Forelimb muscle (tissue), 1 donor: ENCODE measurements at regions not wholly inside any gene's neighbourhood (a gene's known extent, or its start where the extent isn't known, plus 50 kb on each side); places are given as distances from the start of the nearest gene placed in this dataset.

Source experiments
- DNase-seq: peaks from one replicate; pipeline ENCODE4 v3.0.0-alpha.2; 2013; ENCODE audit warnings: low read depth

DNA sequence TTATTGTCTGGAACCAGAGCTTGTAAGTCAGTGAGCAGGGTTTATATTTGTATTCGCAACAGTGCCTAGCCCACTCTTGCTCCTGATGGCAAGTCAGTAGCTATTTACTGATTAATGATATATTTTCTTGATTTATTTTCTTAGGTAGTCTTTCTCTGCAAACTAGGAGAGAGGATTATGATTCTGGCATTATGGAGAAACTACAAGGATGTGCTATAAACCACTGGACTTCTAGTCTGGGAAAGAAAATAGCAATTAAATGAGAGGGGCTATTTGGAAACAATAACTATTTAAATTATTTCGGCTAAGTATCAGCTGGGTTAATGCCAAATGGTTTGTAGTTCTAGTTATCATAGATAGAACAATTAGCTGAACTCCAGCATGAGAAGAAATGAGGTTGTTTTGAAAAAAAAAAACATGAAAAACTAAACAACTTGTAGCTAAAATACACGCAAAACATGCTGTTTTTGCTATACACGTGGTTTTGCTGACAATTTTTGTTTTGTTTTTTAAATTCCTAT, 304.9 kb upstream of the TCF21 start:
- no peak for DNase-seq

DNA sequence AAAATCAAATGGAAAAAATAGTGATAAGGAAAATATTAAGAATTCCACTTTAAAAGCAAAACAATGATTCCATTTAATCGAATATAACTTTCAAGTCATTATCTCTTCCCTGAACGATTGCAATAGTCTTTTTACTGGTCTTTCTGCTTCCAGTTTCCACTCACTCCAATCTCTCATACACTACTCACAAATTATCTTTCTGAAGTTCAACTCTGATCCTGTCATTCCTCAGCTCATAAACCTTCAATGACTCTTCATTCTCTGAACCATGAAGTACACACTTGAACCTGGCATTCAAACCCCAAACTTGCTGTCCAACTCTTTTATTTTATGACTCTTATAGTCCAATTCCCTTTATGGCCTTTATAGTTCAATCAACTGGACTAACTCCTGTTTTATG, 304.1 kb upstream of the TCF21 start:
- no peak for DNase-seq

DNA sequence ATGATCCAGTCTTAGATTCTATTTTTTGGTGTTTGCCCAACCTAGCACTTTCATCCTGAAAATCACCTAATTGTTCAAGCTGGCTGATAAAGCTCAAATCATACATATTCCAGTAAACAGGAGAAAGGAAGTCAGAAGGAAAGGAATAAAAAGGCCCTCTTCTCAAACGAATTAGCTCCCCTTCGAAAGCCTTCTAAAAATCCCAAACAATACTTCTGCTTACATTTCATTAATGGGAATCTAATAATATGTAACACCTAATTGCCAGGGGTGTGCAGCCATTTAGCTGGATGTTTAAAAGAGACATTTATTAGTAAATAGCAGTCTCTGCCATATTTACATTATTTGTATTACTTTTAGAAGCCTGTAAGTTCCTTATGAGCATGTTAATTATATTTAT, 302.9 kb upstream of the TCF21 start:
- DNase-seq: no peak

DNA sequence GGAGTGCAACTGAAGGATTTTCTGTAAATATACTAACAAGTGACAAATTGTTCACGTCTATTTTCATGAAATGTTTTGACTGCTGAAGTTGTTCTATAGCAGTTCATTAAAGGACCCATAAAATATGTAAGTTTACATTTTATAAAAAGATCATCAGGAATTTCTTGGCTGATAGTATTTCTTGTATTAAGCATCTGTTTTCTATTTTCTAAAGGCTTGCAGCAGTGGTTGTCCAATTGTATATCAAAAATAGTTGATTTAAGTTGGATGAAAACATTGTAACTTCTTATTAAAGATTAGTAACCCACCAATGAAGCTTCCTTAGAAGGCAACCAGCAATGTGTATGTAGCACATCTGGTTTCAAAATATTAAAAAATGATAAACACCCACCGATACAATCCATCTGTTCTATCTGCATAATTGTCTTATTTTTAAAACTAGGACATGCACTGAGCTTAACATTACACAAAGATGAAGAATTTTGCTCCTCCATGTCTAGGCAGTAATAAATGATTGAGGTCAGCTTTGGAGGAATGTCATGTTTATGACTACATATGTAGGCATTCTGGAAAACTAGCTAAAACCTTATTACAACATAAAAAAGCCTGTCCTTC, 301.3 kb upstream of the TCF21 start:
- no peak for DNase-seq

DNA sequence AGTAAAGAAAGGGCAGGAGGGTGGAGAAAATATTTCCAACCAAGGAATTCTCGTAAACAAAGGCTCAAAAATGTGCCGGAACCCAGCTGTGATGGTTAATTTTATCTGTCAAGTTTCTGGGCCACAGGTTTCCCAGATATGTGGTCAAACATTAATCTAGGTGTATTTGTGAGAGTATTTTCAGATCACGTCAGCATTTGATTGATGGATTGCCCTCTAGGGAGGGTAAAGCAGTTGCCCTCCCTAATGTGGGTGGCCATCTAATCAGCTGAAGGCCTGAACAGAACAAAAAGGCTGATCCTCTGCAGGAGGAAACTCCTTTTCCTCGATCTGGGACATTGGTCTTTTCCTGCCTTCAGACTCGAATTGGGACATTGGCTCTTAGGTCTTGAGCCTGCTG, 298.7 kb upstream of the TCF21 start:
- no peak for DNase-seq

DNA sequence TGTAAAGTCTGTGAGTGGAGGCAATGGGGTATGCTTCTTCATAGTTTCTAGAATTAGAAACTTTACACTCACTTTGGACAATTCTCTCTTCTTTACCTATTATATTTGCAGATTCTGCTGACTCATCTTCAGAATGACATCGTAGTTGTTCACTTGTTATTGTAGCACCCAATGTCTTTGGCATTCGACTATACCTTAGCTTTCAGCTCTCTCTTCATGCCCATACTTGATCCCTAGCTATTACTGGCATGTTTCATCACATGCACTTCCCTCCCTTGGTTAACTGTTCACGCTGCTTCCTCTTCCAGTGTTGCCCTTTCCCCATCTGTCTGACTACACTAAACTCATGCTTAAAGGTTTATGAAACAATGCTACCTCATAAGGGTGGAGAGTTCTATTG, 298.1 kb upstream of the TCF21 start:
- no peak for DNase-seq

DNA sequence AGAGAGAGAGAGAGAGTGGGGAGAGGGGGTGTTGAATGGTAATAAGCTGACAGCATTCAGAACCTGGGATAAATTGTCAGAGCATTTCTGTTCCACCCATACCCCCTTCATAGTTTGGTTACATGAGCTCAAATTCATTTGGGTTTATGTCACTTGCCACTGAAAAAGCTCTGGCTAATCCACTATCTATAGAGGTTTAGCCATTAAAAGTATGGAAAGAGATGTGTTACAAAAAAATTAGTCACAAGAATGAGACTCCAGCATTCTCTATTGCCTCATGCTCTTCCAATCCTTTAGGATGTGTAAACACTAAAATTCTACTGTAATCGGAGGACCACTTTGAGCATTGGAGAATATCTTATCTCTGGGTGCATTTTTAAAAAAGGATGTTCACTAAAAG, 297.6 kb upstream of the TCF21 start:
- no peak for DNase-seq

DNA sequence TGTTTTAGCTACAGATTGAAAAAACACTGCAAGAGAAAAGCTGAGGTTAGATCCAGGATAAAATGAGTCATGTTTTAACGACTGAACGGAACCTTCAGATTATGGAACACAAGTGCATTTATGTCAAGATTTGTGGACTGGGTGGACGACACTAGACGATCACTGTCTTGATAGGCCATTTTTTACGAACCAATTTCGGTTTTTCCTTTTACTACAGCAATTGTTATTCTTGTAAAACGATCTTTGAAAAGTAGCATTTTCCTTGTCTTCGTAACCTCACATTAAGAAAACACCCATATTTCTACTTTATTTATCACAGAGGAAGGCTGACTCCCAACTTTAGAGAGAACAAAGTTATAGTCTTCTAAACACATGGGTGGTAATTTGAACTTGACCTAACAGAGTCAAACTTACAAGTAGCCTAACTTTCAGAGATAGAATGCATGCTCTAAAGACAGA, 294.2 kb upstream of the TCF21 start:
- DNase-seq: peak; percentile 46

DNA sequence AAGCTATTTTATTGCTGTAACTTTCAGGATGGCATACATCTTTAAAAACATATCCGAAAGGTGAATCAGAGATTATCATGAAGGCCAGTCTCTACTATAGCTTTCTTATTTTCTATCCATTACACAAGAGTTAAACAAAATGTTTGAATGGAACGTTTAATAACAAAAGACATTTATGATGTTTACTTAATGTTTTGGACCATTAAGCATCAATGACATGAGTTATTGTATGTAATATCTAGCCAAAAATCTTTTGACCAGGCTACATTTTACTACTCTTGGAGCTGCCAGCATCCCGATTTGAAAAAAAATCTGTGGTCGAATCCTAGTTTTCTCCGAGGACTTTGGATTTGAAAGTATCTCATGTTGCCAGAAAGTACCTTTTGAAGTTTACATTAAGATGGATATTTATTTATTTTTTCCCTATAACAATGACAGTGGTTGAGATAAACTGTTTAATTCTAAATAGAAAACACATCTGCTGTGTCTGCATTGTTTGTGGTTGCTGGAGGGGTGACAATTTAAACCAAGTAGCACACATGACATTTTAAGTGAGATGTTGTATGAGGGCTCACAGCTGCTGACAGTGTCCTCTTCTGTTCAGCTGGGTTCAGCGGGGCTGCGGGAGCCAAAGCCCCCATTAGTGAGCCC, 293.7 kb upstream of the TCF21 start:
- DNase-seq: peak; percentile 72

DNA sequence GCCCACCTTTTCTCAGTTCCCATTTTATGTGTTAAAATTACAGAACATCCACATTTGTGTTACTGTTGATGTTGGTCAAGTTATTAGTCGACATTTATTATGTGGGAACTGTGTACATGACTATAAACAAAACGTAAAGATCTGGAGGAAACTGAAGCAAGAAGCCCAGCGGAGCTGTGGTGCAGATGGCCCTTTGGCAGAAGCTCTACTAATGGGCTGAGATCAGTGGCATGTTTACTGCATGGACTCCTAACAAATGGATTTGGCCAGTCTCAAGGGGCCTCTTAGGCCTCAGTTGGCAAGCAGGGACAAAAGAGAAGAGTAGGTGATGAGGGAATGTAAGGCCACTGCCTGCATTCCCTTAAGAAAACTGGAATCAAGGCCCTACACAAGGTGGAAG, 282.1 kb upstream of the TCF21 start:
- DNase-seq: no peak

DNA sequence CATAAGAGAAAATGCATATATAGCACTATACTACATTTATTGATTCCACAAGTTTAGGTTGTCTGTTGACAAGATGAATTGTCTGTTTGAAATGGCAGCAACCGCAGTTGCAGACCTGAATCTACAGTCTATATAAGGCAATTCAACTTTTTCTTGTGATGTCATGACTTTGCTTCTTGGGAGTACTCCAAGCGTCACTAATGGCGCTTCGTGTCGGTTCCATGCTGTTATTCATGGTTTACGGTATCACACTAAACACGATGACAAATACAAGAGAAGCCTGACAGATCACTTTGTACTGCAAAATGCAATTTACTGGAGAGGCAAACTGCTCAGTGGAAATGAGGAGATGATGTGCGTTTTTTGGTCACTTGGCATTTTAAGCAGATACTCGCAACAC, 280.3 kb upstream of the TCF21 start:
- no peak for DNase-seq

DNA sequence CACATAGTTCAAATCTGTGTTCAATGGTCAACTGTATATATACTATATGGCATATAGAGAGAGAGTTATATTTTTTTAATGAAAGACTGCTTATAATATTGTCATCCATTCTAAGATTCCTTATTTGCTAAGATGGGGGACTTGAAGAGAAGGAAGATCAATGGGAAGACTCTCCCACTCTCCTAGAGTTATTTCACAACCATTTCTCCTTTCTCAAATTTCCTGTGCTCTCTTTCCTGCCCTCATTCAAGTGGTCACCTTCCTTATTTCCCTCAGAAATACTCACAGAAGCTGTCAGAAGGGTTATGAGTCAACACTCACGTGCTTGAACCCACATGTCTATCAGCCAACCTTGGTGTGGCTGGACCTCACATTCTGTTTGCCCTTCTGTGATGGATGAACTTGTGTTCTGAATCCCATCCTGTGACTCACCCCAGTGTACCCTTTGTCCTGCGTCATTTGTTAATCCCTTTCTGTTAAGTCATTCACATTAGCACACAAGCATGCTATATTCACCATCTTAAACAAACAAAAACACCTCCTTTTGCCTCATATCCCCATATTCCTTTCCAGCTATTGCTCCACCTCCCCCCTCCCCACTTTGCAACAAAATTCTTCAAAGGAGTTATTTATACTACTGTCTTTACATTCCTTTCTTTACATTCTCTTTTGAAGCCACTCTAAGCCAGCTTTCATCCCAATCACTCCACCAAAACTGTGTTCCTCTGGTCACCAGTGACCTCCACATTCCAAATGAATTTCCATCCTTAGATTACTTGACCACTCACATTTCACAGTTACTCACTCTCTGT, 279.3 kb upstream of the TCF21 start:
- no peak for DNase-seq

DNA sequence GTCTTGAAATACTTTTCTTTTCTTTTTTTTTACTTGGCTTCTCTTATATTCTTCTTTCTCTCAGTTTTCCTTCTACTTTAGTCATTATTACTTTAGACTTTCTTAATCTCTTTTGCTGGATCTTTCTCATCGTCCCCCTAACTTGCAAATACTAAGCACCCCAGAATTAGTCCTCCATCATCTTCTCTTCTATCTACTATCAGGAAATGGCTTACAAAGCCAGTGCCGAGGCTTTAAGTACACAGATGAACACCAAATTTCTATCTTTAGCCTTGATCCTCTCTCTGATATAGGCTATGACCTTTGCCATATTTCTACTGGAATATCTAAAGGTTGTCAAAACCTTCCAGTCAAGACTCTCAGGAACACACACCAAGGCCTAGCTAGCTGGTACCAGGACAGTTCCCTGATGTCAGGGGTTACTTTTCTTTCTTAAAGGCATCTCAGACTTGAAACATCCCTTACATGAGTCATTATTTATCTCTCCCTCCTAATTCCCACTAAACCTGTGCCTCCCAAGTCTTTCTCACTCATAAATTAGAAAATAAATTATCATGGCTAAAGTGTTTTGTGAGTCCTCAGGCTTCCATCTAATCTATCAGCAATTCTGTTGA, 278.6 kb upstream of the TCF21 start:
- DNase-seq: no peak

DNA sequence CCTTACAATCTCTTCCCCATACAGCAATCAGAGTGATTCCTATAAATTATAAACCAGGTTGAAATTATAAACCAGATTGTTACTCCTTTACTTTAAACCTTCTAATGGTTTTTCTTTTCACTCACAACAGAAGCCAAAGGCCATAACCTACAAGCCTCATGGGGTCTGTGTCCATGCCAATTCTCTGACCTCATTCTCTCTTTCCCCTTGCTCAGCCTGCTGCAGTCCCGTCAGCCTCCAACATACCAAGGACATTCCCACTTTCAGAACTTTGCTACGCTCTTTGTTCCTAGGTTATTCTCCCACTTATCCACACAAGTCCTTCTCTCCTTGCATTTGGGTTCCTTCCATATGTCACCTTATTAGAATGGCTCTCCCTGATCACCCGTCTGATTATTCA, 277.9 kb upstream of the TCF21 start:
- DNase-seq: no peak

DNA sequence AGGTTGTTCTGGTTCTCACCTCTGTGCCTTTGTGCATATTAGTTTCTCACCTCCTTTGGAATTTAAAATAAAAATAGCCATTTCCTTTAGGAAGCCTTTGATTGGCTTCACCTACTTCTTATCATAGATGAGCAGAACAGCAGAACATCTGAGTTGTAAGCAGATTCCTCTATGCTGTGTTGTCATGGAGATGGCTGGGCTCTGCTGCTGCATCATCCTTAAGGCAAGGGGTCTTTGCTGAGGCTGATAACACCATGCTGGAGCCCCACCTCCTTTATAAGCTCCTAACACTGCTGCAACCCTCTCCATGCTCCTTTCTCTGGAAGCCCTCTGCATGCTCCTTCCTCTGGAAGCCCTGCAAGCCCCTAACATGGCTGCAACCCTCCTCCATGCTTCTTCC, 276.5 kb upstream of the TCF21 start:
- DNase-seq: no peak

DNA sequence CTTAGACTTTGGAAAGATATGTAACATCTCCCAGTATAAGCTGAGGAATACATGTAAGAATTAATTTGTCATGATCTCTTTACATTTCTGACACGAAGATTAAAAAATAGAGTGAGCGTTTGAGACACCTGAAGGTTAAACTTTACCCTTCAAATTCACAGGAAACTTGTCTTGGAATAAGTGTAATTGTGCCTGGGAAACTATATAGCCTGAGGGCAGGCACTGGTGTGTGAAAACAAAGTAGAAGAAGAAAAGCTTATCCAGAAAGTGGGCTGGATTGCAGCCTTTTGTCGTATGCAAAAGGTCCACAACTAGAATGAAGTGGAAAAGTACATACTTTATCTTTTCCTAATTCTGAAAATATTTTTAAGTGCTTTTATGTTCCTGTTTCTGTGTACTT, 275.7 kb upstream of the TCF21 start:
- no peak for DNase-seq

DNA sequence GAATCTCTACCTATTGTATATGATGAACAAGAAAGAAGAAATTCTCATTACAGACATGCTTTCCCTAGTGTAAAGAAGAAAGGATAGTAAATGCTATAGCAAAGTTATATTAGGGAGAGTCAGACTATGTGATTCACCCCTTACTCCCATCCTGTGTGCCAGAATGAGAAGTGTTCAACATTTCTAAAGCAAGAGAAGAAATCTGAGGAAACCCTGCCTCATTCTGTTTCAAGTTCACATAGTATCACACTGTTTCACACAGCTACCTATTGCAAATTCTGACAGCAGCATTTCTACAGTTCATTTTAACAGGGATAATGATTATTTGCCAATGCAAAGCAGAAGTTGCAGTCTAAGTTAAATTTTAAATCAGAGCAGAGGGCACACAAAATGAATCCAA, 267.2 kb upstream of the TCF21 start:
- no peak for DNase-seq

DNA sequence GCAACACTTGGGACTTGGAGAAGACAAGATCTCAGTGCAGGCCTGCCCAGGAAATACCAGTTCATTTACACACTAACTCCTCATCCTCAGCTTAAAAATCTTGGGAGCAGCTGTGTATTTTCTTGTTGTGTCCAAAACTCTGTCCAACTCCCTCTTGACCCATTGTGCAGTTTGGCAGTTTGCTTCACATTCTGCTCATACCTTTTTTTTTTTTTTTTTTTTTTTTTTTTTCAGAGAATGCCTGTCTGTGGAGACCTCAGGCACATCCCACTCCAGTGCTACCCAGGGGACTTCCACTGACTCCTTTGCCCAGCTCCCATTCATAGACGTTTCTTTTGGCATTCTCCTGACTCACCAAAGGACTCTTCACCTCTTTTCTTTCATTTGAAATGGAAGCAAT, 265.8 kb upstream of the TCF21 start:
- DNase-seq: no peak

DNA sequence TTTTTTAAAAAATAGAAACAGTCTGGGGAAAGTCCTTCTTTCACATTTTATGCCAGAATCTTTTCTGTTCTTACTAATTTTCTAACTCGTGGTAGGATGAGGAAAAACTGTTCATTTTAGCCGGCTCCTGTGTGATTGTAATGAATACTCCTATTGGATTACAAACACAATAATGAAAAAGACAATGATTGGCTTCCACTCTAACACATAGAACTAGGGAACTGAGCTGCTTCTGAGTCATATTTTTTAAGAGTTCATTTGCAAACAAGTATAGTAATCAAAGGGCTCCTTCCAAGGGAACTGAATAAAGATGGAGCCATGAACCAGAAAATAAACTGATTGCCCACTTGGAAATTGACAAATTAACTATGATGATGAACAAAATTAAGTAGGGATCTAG, 265.3 kb upstream of the TCF21 start:
- DNase-seq: no peak

DNA sequence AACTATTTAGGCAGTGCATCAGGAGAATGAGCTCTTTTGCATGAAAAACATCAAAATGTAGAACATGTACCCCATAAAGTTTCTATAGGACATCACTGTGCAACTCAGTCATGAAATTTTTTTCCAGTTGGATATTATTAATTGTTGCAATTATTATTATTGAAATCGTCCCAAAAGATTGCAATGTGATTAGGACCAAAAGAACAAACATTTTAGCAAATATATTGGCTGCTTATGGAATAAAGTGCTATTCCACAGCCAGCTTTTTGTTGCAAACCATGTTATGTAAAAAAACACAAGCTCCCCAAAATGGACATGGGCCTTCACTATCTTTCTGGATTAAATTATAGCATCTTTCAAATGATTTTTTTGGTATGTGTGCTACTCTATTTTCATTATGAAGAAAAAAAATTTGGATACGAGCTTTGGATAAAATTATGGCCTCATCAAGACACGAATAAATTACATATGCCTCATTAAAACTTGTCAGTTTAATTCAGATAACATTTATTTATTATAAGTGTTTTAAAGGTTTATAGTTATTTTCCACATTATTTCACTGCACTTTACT, 262.7 kb upstream of the TCF21 start:
- no peak for DNase-seq

DNA sequence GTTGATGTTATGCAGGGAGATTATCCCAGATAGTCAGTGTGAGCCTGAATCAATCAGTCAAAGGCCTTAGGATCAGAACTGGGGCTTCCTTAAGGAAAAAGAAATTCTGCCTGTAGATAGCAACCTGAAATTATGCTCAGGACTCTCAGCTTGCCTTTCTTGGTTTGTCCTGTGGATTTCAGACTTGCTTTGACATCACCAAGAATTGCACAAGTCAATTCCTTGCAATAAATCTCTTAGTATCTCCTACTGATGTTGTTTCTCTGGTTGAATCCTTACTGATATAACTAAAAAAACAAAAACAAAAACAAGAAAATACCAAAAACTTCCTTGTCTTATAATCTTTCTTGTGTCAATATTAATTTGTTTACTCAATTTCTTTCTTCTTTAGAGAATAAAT, 258.9 kb upstream of the TCF21 start:
- DNase-seq: no peak

DNA sequence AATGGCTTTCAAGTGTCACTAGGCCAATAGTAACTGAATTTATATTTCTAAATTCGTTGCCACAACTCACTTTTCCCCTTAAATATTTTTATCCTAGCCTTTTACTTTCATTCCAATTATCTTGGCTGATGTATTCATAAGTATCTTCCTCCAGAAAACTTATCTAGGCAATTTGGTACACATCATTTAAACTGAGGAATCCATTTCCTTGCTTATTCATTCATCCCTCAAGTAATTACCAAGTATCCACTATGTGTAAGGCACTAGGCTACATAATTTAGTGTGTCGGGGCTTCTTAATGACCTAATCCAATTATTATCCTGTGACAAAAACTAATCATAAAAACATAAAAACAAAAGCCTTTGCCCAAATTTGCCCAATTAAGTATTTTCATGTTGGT, 258.3 kb upstream of the TCF21 start:
- no peak for DNase-seq
